PC-3 (cell line): ENCODE measurements at regions not wholly inside any gene's neighbourhood (a gene's known extent, or its start where the extent isn't known, plus 50 kb on each side); places are given as distances from the start of the nearest gene placed in this dataset.
A peak's percentile ranks its signal among the peaks of the same experiment; 100 is the strongest.
"Not testable (repeated sequence)": the region's sequence is repeated elsewhere in the genome, so short reads cannot be mapped to it uniquely, and the experiment has no call there.

Source experiments
- ATAC-seq: fragments of 200-7000 bp; cut with Tn5 transposase; 2 replicates; pipeline ENCODE4 v1.9.1; 2020; ENCODE audit warnings: mild to moderate bottlenecking, moderate library complexity
- BruUV-seq: library from RNA; stranded (reverse); fragments of 400-500 nt; replicated peaks from 2 replicates; lab custom pipeline; 2021; lab: Mats Ljungman, UMichigan
- CTCF ChIA-PET: fragments of 300-600 bp; sonication (Branson Sonifier 250); formaldehyde crosslinking; loops from one replicate; lab custom pipeline; 2022; ENCODE audit warnings: antibody characterized with exemption; lab: Charles Lee
- POLR2A ChIA-PET: fragments of 300-600 bp; sonication (Branson Sonifier 250); formaldehyde crosslinking; loops from one replicate; lab custom pipeline; 2022; ENCODE audit warnings: antibody characterized with exemption; ENCODE audit not compliant: unreplicated experiment; lab: Charles Lee
- DNase-seq: peaks from one replicate; pipeline ENCODE4 v3.0.0-alpha.2; 2015
- H2AFZ ChIP-seq: fragments of 300-600 bp; sonication (generic); 2 replicates; pipeline ENCODE4 v1.6.0; 2016; ENCODE audit warnings: antibody characterized with exemption, low read length
- H3F3A ChIP-seq: fragments of 300-600 bp; sonication (generic); one replicate; pipeline ENCODE4 v1.6.0; 2017; ENCODE audit warnings: antibody characterized with exemption, low read length, control low read depth, mild to moderate bottlenecking; ENCODE audit not compliant: unreplicated experiment
- H3K27ac ChIP-seq: fragments of 300-600 bp; sonication (generic); 2 replicates; pipeline ENCODE4 v1.5.1; 2016; ENCODE audit warnings: mild to moderate bottlenecking, low read length
- H3K27me3 ChIP-seq: fragments of 300-600 bp; sonication (generic); 2 replicates; pipeline ENCODE4 v1.6.1; 2016; ENCODE audit warnings: low read length, mixed read lengths
- H3K36me3 ChIP-seq: fragments of 300-600 bp; sonication (generic); 2 replicates; pipeline ENCODE4 v1.6.1; 2016; ENCODE audit warnings: low read depth, mixed run types, low read length, mixed read lengths
- H3K4me1 ChIP-seq: fragments of 300-600 bp; sonication (generic); 2 replicates; pipeline ENCODE4 v1.5.1; 2016; ENCODE audit warnings: low read length; ENCODE audit not compliant: insufficient read depth
- H3K4me2 ChIP-seq: fragments of 300-600 bp; sonication (generic); 2 replicates; pipeline ENCODE4 v1.6.0; 2016; ENCODE audit warnings: low read length
- H3K4me3 ChIP-seq: fragments of 300-600 bp; sonication (generic); 2 replicates; pipeline ENCODE4 v1.5.1; 2016; ENCODE audit warnings: mild to moderate bottlenecking, low read length, mixed read lengths
- H3K79me2 ChIP-seq: fragments of 300-600 bp; sonication (generic); 2 replicates; pipeline ENCODE4 v1.6.1; 2017; ENCODE audit warnings: low read length, mixed read lengths
- H3K9ac ChIP-seq: fragments of 300-600 bp; sonication (generic); 2 replicates; pipeline ENCODE4 v1.6.0; 2016; ENCODE audit warnings: mild to moderate bottlenecking, low read length
- H3K9me2 ChIP-seq: fragments of 300-600 bp; sonication (generic); replicated peaks from 2 replicates; pipeline ENCODE4 v1.6.1; 2016; ENCODE audit warnings: mixed run types, low read length, mixed read lengths
- H3K9me3 ChIP-seq: fragments of 300-600 bp; sonication (generic); 2 replicates; pipeline ENCODE4 v1.6.1; 2016; ENCODE audit warnings: low read length, mixed read lengths
- H4K20me1 ChIP-seq: fragments of 300-600 bp; sonication (generic); 2 replicates; pipeline ENCODE4 v1.6.1; 2016; ENCODE audit warnings: low read length, mixed read lengths
- EZH2 ChIP-seq: fragments of 300-600 bp; sonication (generic); IDR thresholded peaks from one replicate; pipeline ENCODE4 v1.6.1; 2017; ENCODE audit warnings: antibody characterized with exemption, mild to moderate bottlenecking, low read length; ENCODE audit not compliant: unreplicated experiment
- EZH2phosphoT487 ChIP-seq: fragments of 300-600 bp; sonication (generic); IDR thresholded peaks from 2 replicates; pipeline ENCODE4 v1.6.1; 2018; ENCODE audit warnings: mild to moderate bottlenecking, antibody characterized with exemption, low read length, borderline replicate concordance
- intact Hi-C: fragments of 100-400 bp; cut with micrococcal nuclease; formaldehyde crosslinking; loops from 2 replicates; pipeline ENCODE4 v1.9.0; 2023
- TF ChIP-seq, protein P1 (sequence below): fragments of 300-600 bp; sonication (generic); conservative IDR thresholded peaks from 2 replicates; pipeline ENCODE4 v1.5.1; 2017; ENCODE audit warnings: antibody characterized with exemption, low read depth, mild to moderate bottlenecking, low read length

DNA sequence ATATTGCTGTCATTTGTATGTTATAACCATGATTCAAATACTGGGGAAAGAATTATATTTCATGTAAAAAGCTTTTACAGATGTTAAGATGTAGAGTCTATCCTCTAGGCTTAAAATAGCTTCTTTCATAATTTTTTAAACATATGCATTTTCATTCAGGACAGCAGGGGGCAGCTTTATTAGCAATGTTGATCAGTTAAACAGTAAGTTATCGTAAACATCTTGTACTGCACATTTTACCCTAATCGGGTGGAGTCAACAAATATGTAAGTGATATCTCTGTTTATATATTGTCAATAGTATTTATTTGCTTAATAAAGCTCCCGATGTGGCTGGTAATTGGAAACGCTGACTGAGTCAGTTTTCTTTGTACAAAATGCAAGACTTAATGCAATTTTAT is 142.5 kb upstream of the MED14 start:
- Histone ChIP-seq H3K4me2 (peak overlapping the region; percentile 83), H2AFZ (peak overlapping the region; percentile 79), H3F3A (no peaks in the 10 kb centered on the region), H3K9ac (peak overlapping the region; percentile 8; the same call in 1 of the 2 replicates), H3K27ac (no peak overlapping the region), H3K27me3 (no peaks in the 10 kb centered on the region), H3K79me2 (no peaks in the 10 kb centered on the region), H3K4me1 (peaks cover 5% of the 10 kb centered on the region), H3K36me3 (no peaks in the 10 kb centered on the region), H3K9me2 (no peaks in the 10 kb centered on the region), H4K20me1 (no peaks in the 10 kb centered on the region), H3K4me3 (peak overlapping the region; percentile 58), H3K9me3 (no peaks in the 10 kb centered on the region)
- CTCF ChIA-PET = interaction anchor here (0.6 to 1.7 kb wide), 5 partner anchors 27 to 277 kb away, joined by 3 to 11 read pairs (median 3); no protein-coding TSS in a partner anchor
- POLR2A ChIA-PET = interaction anchor here (0.6 kb wide), 1 partner anchor 167 kb away, joined by 3 read pairs; no protein-coding TSS in a partner anchor
- peak; percentile 61 for DNase-seq
- no TSS peak for BruUV-seq
- peak; percentile 40 for ATAC-seq
- intact Hi-C loops = loop anchor here (1.0 to 2.0 kb wide), 3 partner anchors 44 to 237 kb away; no protein-coding TSS in a partner anchor
- TF ChIP-seq EZH2 (no peak), EZH2phosphoT487 (no peak)
- TF ChIP-seq, protein P1, sequence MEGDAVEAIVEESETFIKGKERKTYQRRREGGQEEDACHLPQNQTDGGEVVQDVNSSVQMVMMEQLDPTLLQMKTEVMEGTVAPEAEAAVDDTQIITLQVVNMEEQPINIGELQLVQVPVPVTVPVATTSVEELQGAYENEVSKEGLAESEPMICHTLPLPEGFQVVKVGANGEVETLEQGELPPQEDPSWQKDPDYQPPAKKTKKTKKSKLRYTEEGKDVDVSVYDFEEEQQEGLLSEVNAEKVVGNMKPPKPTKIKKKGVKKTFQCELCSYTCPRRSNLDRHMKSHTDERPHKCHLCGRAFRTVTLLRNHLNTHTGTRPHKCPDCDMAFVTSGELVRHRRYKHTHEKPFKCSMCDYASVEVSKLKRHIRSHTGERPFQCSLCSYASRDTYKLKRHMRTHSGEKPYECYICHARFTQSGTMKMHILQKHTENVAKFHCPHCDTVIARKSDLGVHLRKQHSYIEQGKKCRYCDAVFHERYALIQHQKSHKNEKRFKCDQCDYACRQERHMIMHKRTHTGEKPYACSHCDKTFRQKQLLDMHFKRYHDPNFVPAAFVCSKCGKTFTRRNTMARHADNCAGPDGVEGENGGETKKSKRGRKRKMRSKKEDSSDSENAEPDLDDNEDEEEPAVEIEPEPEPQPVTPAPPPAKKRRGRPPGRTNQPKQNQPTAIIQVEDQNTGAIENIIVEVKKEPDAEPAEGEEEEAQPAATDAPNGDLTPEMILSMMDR = peak; percentile 72

DNA sequence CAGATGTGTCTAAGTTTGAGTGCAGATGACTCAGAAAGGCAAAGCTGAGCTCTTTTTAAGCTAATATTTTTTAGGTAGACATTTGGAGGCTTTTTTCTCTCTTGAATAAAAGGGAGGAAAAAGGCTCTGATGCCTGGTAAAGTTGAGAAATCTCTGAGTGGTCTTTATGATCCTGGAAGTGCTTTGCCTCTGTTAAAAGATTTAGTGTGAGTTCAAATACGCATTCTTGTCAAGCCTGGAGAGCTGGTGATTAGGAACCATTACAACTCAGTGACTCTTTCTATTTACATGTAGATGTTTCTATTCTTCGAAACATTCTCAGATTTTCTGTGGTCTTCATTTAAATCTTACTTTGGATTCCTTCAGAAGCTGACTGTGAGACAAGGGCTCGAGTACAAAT is 143.4 kb upstream of the MED14 start:
- H3K4me1 ChIP-seq = peaks cover 5% of the 10 kb centered on the region
- intact Hi-C loops = loop anchor here (1.0 to 2.0 kb wide), 3 partner anchors 44 to 237 kb away; no protein-coding TSS in a partner anchor
- H3K36me3 ChIP-seq = no peaks in the 10 kb centered on the region
- H3K27me3 ChIP-seq = no peaks in the 10 kb centered on the region
- H3K27ac ChIP-seq = no peak overlapping the region
- H3K9me2 ChIP-seq = no peaks in the 10 kb centered on the region
- no peak overlapping the region for H3K4me3 ChIP-seq
- TF ChIP-seq EZH2 (no peak), EZH2phosphoT487 (no peak)
- TF ChIP-seq, protein P1 = no peak
- CTCF ChIA-PET = interaction anchor here (0.5 to 1.7 kb wide), 4 partner anchors 11 to 335 kb away, joined by 3 to 11 read pairs (median 7); no protein-coding TSS in a partner anchor
- DNase-seq (no peak), ATAC-seq (no peak)
- no peaks in the 10 kb centered on the region for H3K9me3 ChIP-seq
- H4K20me1 ChIP-seq = no peaks in the 10 kb centered on the region
- H3F3A ChIP-seq = no peaks in the 10 kb centered on the region
- POLR2A ChIA-PET = interaction anchor here (0.6 kb wide), 1 partner anchor 12 kb away, joined by 3 read pairs; no protein-coding TSS in a partner anchor
- H3K4me2 ChIP-seq = no peak overlapping the region
- BruUV-seq = no TSS peak
- no peak overlapping the region for H2AFZ ChIP-seq
- peak overlapping the region; percentile 8; the same call in 1 of the 2 replicates for H3K9ac ChIP-seq
- no peaks in the 10 kb centered on the region for H3K79me2 ChIP-seq

DNA sequence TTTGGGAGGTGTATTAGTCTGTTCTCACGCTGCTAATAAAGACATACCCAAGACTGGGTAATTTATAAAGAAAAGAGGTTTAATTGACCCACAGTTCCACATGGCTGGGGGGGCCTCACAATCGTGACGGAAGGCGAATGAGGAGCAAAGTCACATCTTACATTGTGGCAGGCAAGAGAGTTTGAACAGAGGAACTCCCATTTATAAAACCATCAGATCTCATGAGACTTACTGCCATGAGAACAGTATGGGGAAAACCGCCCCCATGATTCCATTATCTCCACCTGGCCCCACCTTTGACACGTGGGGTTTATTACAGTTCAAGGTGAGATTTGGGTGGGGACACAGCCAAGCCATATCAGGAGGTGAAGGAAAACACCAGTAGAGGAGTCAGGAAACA is 143.8 kb upstream of the MED14 start:
- H3F3A ChIP-seq, DNase-seq, H3K79me2 ChIP-seq, H3K9me3 ChIP-seq, H3K4me2 ChIP-seq, H3K4me3 ChIP-seq, ATAC-seq, H3K27ac ChIP-seq, H2AFZ ChIP-seq, H3K27me3 ChIP-seq, H3K9me2 ChIP-seq, H3K4me1 ChIP-seq, H3K9ac ChIP-seq, H3K36me3 ChIP-seq, BruUV-seq, H4K20me1 ChIP-seq, POLR2A ChIA-PET: not testable (repeated sequence)
- intact Hi-C loops = loop anchor here (2.0 kb wide), 1 partner anchor 228 kb away; no protein-coding TSS in a partner anchor
- CTCF ChIA-PET = interaction anchor here (0.5 to 1.7 kb wide), 3 partner anchors 232 to 335 kb away, joined by 7 to 11 read pairs (median 7); no protein-coding TSS in a partner anchor
